ENCODE measurements at regions not wholly inside any gene's neighbourhood (a gene's known extent, or its start where the extent isn't known, plus 50 kb on each side); places are given as distances from the start of the nearest gene placed in this dataset.

GRCh38 chr5:68729678-68730077 is 364.1 kb upstream of the SLC30A5 start:
- TF ChIP-seq CTCF (IDR thresholded peaks at IDR 0.05; ENCODE audit: low read length) (no peak), EZH2 (IDR thresholded peaks at IDR 0.05; ENCODE audit: borderline replicate concordance, low read length) (no peak)
